A549 (cell line): ENCODE measurements at regions not wholly inside any gene's neighbourhood (a gene's known extent, or its start where the extent isn't known, plus 50 kb on each side); places are given as distances from the start of the nearest gene placed in this dataset.

Experiments used
- CHD2 ChIP-seq: fragments of 150-350 bp; IDR thresholded peaks from 2 replicates; pipeline ENCODE4 v1.6.1; 2014; ENCODE audit warnings: low read length; ENCODE audit not compliant: partially characterized antibody
- CHD4 ChIP-seq: fragments of 200-600 bp; sonication (generic); IDR thresholded peaks from 2 replicates; pipeline ENCODE4 v1.6.1; 2016; ENCODE audit warnings: antibody characterized with exemption, mild to moderate bottlenecking, borderline replicate concordance
- CTCF ChIP-seq: fragments of >200 bp; sonication (Bioruptor Twin); formaldehyde crosslinking; IDR thresholded peaks from 3 replicates; pipeline ENCODE4 v1.5.1; 2016
- JUN ChIP-seq, 2 experiments: fragments of >200 bp; sonication (Bioruptor Twin); formaldehyde crosslinking; IDR thresholded peaks; 2 replicates in 1 of 2; 3 replicates in 1 of 2; pipeline ENCODE4 v1.6.1; 2016 to 2017
- KDM1A ChIP-seq: fragments of 200-600 bp; sonication (generic); IDR thresholded peaks from 2 replicates; pipeline ENCODE4 v1.6.1; 2016; ENCODE audit warnings: low read depth, mild to moderate bottlenecking
- MAZ ChIP-seq: fragments of 150-350 bp; IDR thresholded peaks from 2 replicates; pipeline ENCODE4 v1.6.1; 2014; ENCODE audit warnings: antibody characterized with exemption, low read depth, low read length, borderline replicate concordance
- RNF2 ChIP-seq: fragments of 200-600 bp; sonication (generic); IDR thresholded peaks from 2 replicates; pipeline ENCODE4 v1.6.1; 2016; ENCODE audit warnings: low read depth, mild to moderate bottlenecking, antibody characterized with exemption, moderate library complexity, borderline replicate concordance
- TF ChIP-seq, protein P1 (sequence below): IDR thresholded peaks from 2 replicates; pipeline ENCODE4 v1.6.1; 2012

DNA sequence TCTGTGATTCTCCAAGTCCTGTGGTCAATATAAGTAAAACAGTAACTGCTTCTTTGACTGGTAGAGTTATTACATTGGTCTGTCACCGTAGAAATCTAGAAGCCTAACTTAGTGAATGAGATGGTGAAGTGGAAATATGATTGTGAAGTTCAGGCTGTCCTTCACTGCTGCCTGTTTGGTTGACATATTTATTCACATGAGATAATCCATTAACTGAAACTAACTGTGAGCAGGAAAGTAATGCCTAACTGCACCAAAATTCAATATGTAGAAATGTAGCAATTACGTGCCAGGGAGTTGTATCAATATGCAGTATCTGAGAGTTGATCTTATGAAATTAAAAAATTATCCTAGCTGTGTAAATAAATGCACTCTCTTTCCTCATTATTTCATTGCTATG, 147.7 kb upstream of the APCDD1 start:
- TF ChIP-seq JUN (IDR thresholded peaks at IDR 0.05) = no peak
- TF ChIP-seq CHD4 = no peak
- TF ChIP-seq RNF2 = no peak
- no peak for TF ChIP-seq CTCF
- no peak for TF ChIP-seq MAZ
- no peak for TF ChIP-seq CHD2
- no peak for TF ChIP-seq KDM1A
- TF ChIP-seq, protein P1, sequence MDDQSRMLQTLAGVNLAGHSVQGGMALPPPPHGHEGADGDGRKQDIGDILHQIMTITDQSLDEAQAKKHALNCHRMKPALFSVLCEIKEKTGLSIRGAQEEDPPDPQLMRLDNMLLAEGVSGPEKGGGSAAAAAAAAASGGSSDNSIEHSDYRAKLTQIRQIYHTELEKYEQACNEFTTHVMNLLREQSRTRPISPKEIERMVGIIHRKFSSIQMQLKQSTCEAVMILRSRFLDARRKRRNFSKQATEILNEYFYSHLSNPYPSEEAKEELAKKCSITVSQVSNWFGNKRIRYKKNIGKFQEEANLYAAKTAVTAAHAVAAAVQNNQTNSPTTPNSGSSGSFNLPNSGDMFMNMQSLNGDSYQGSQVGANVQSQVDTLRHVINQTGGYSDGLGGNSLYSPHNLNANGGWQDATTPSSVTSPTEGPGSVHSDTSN = no peak
